Dendritic cell treated with granulocyte-macrophage colony-stimulating factor and Interleukin-4, amounts not matched to agents 40 ng/mL and 50 ng/mL, for 4 days (primary cell): ENCODE measurements at regions not wholly inside any gene's neighbourhood (a gene's known extent, or its start where the extent isn't known, plus 50 kb on each side); places are given as distances from the start of the nearest gene placed in this dataset.

Experiments used
- H3K27ac Mint-ChIP-seq: one replicate; pipeline ENCODE4 v1.8.0; 2022; ENCODE audit warnings: mild to moderate bottlenecking, mixed read lengths
- H3K27me3 Mint-ChIP-seq: one replicate; pipeline ENCODE4 v1.8.0; 2022; ENCODE audit warnings: mild to moderate bottlenecking, mixed read lengths
- H3K36me3 Mint-ChIP-seq: one replicate; pipeline ENCODE4 v1.8.0; 2022; ENCODE audit warnings: low read depth, mixed read lengths
- H3K4me1 Mint-ChIP-seq: one replicate; pipeline ENCODE4 v1.8.0; 2022; ENCODE audit warnings: low read depth, mixed read lengths
- H3K4me3 Mint-ChIP-seq: one replicate; pipeline ENCODE4 v1.8.0; 2022; ENCODE audit warnings: mild to moderate bottlenecking, moderate library complexity, mixed read lengths
- H3K9me3 Mint-ChIP-seq: one replicate; pipeline ENCODE4 v1.8.0; 2022; ENCODE audit warnings: mixed read lengths
- intact Hi-C: fragments of 100-400 bp; cut with micrococcal nuclease; formaldehyde crosslinking; loops from one replicate; pipeline ENCODE4 v1.15.0; 2022

GRCh38 chr3:152104847-152105415, 163.8 kb upstream of the MBNL1 start:
- Mint-ChIP-seq H3K27me3 (no peaks in the 10 kb centered on the region), H3K4me1 (peaks cover 25% of the 10 kb centered on the region), H3K27ac (no peak overlapping the region), H3K36me3 (no peaks in the 10 kb centered on the region), H3K4me3 (no peak overlapping the region), H3K9me3 (no peaks in the 10 kb centered on the region)
- intact Hi-C loops, result no loop called here

DNA sequence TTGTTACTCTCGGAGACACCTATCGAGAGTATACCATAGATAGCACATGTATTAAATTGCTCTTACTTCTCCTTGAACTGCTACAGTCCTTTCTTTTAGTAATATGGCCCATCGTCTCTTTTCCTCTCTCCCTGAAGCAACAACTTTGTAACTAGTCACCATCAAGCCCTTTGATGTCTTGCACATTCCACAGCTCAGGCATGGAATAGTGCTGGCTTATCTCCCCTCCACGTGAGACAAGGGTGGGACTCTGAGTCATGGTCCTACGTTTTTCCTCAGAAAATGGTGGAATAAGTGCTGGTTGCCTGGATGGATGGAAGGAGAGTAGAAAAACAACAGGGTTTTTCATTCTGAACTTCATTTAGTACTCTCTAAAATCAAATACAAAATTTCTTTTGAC, 163.3 kb upstream of the MBNL1 start:
- H3K9me3 Mint-ChIP-seq, result no peaks in the 10 kb centered on the region
- no peak overlapping the region for H3K4me3 Mint-ChIP-seq

DNA sequence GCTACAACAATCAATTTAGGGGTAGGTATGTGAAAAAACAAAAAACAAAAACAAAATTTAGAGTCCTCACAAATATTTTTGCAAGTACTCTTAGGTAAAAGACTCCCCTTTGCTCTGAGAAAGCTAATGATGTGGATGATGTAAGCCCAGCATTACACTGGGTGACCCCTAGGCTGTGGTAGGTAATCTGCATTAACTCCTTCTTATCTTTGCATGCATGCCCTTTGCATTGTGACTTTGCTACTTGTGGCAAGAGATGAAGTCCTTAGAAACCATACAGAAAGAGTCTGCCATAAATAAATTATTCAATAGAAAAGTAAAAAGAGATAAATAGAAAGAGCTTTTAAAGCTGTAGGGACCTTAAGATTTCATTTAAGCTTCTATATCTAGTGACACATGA, 159.7 kb upstream of the MBNL1 start:
- Mint-ChIP-seq H3K4me3 (no peak overlapping the region), H3K27me3 (no peaks in the 10 kb centered on the region), H3K4me1 (peaks cover 11% of the 10 kb centered on the region), H3K27ac (no peak overlapping the region), H3K9me3 (no peaks in the 10 kb centered on the region), H3K36me3 (no peaks in the 10 kb centered on the region)
- intact Hi-C loops, result no loop called here

More for the DNA sequence above, 163.3 kb upstream of the MBNL1 start:
- intact Hi-C loops, result no loop called here
- Mint-ChIP-seq H3K27ac (no peak overlapping the region), H3K27me3 (no peaks in the 10 kb centered on the region), H3K36me3 (no peaks in the 10 kb centered on the region), H3K4me1 (peaks cover 23% of the 10 kb centered on the region)

DNA sequence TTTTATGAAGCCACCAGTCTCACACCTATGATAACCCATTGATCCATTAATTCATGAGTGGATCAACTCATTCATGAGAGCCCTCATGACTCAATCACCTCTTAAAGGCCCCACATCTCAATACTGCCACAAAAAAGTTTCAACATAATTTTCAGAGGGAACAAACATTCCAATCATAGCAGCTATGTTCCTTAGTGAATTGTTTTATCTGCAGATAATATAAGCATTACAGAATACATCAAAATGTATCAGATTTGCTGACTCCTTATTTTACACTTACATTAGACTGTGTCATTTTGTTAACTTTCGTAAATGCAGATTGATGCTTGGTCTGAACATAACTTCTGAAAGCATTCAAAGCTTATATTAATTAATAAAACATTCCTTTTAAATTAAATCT, 155.3 kb upstream of the MBNL1 start:
- H3K4me3 Mint-ChIP-seq, result no peak overlapping the region

DNA sequence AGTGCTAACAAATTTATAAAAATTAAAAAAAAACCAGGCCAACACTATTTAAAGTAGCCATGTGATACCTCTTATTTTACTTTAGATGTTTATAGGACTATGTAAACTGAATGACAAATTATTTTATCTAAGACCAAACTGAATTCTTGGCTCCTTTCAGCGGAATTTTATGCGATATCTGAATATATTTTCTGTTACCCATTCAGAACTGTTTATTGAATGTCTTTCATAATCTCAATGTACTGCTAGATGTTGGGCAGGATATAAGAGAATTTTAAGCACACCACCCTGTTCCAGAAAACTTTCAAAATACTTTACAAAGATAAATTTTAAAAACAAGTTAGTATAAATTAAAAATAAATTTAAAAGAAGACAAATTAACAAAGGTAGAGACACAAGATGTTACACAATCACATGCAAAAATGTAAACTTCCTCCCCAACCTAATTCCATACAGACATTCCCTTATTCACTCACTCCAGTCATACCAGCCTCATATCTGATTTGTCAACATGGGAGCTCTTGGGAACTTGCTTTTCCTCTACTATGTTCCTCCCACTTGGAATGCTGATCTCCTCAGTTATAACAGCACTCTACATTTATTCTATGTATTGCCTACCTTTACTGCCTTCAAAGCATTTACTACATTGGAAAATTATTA, 154.6 kb upstream of the MBNL1 start:
- intact Hi-C loops, result no loop called here

More for the DNA sequence above, 155.3 kb upstream of the MBNL1 start:
- intact Hi-C loops, result no loop called here
- H3K27ac Mint-ChIP-seq, result no peak overlapping the region
- H3K9me3 Mint-ChIP-seq, result peaks cover 8% of the 10 kb centered on the region
- no peaks in the 10 kb centered on the region for H3K4me1 Mint-ChIP-seq
- no peaks in the 10 kb centered on the region for H3K36me3 Mint-ChIP-seq
- H3K27me3 Mint-ChIP-seq, result no peaks in the 10 kb centered on the region

GRCh38 chr3:152120601-152121269, 148.0 kb upstream of the MBNL1 start:
- intact Hi-C loops, result loop anchor here (5.0 kb wide), 1 partner anchor 33 kb away; no protein-coding TSS in a partner anchor
- Mint-ChIP-seq H3K4me1 (peaks cover 10% of the 10 kb centered on the region), H3K27me3 (no peaks in the 10 kb centered on the region), H3K9me3 (peaks cover 8% of the 10 kb centered on the region), H3K27ac (no peak overlapping the region), H3K4me3 (no peak overlapping the region), H3K36me3 (no peaks in the 10 kb centered on the region)

More for the DNA sequence above, 154.6 kb upstream of the MBNL1 start:
- Mint-ChIP-seq H3K27ac (no peak overlapping the region), H3K9me3 (peaks cover 8% of the 10 kb centered on the region), H3K4me1 (no peaks in the 10 kb centered on the region), H3K27me3 (no peaks in the 10 kb centered on the region), H3K4me3 (no peak overlapping the region), H3K36me3 (no peaks in the 10 kb centered on the region)

DNA sequence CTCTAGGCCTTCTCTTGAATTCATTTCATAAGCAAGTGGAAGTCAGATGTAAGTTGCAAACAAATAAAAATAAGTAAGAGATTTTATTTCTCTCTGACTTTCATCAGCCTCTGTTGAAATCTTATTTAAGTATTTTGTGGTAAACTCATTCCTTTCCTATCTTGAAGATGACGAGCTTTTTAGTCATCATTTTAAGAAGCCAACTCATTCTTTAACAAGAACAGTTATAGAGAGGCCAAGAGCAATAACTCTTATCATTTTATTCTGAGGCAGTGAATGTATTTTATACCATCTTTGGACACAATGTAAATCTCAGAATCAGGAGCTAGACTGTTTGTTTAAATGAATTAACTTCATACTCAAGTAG, 147.5 kb upstream of the MBNL1 start:
- Mint-ChIP-seq H3K9me3 (peaks cover 8% of the 10 kb centered on the region), H3K4me1 (peaks cover 10% of the 10 kb centered on the region), H3K27me3 (no peaks in the 10 kb centered on the region), H3K27ac (no peak overlapping the region), H3K36me3 (no peaks in the 10 kb centered on the region), H3K4me3 (no peak overlapping the region)
- intact Hi-C loops, result loop anchor here (5.0 kb wide), 1 partner anchor 34 kb away; no protein-coding TSS in a partner anchor

DNA sequence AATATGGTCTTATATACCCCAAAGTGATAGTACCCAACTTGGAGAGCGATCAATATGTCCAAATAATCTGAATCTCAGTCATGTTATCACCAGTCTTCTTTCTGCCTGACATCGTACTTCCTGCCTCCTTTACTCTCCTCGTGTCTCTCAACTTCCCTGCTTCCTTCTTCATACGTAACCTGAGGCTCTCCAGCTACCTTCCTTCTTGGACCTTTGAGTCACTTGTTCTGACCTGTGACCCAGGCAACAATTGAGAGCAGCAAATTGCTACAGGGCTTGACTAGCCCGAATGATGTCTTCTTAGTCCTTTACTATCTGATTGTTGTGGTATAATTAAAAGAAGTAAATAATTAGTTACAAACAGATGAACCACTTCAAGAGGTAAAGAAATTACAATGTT, 145.9 kb upstream of the MBNL1 start:
- Mint-ChIP-seq H3K27ac (no peak overlapping the region), H3K27me3 (no peaks in the 10 kb centered on the region), H3K4me3 (no peak overlapping the region), H3K9me3 (no peaks in the 10 kb centered on the region), H3K36me3 (no peaks in the 10 kb centered on the region), H3K4me1 (peaks cover 17% of the 10 kb centered on the region)
- intact Hi-C loops, result loop anchor here (5.0 kb wide), 1 partner anchor 36 kb away; no protein-coding TSS in a partner anchor

GRCh38 chr3:152123457-152123856, 145.3 kb upstream of the MBNL1 start:
- H3K27ac Mint-ChIP-seq, result no peak overlapping the region

GRCh38 chr3:152126260-152126659, 142.5 kb upstream of the MBNL1 start:
- no peaks in the 10 kb centered on the region for H3K36me3 Mint-ChIP-seq
- H3K9me3 Mint-ChIP-seq, result no peaks in the 10 kb centered on the region
- no peaks in the 10 kb centered on the region for H3K27me3 Mint-ChIP-seq
- no peak overlapping the region for H3K4me3 Mint-ChIP-seq
- intact Hi-C loops, result no loop called here
- H3K27ac Mint-ChIP-seq, result no peak overlapping the region
- peaks cover 17% of the 10 kb centered on the region for H3K4me1 Mint-ChIP-seq

More at GRCh38 chr3:152123457-152123856, 145.3 kb upstream of the MBNL1 start:
- intact Hi-C loops, result loop anchor here (5.0 kb wide), 1 partner anchor 36 kb away; no protein-coding TSS in a partner anchor
- Mint-ChIP-seq H3K36me3 (no peaks in the 10 kb centered on the region), H3K27me3 (no peaks in the 10 kb centered on the region), H3K4me3 (no peak overlapping the region), H3K4me1 (peaks cover 17% of the 10 kb centered on the region), H3K9me3 (no peaks in the 10 kb centered on the region)

- H3K27me3 Mint-ChIP-seq, result no peaks in the 10 kb centered on the region
- H3K36me3 Mint-ChIP-seq, result no peaks in the 10 kb centered on the region
- no peak overlapping the region for H3K27ac Mint-ChIP-seq
- H3K4me3 Mint-ChIP-seq, result no peak overlapping the region
- no peaks in the 10 kb centered on the region for H3K9me3 Mint-ChIP-seq
- intact Hi-C loops, result no loop called here
- peaks cover 17% of the 10 kb centered on the region for H3K4me1 Mint-ChIP-seq
These were observed 141.7 kb upstream of the MBNL1 start for GRCh38 chr3:152127058-152127457.

DNA sequence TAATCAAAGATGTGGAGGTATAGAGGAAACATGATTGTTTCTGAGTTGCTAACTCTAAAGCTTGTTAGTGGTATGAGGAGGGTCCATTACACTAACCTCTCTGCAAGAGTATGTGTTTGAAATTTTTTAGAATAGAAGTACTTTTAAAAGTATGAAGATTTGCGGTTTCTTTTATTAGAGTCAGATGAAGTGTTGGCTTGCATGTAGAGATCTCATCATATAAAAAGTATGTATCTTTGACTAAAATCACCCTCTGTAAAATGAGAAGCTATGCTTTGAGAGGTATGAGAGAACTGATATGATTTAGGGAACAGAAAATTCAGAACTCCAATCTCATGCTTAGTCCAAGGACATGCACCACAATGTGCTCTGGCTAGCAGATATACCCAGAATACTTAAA, 140.4 kb upstream of the MBNL1 start:
- no peaks in the 10 kb centered on the region for H3K9me3 Mint-ChIP-seq
- intact Hi-C loops, result no loop called here
- H3K4me1 Mint-ChIP-seq, result peaks cover 9% of the 10 kb centered on the region
- no peak overlapping the region for H3K27ac Mint-ChIP-seq
- no peak overlapping the region for H3K4me3 Mint-ChIP-seq
- H3K36me3 Mint-ChIP-seq, result no peaks in the 10 kb centered on the region
- H3K27me3 Mint-ChIP-seq, result no peaks in the 10 kb centered on the region

DNA sequence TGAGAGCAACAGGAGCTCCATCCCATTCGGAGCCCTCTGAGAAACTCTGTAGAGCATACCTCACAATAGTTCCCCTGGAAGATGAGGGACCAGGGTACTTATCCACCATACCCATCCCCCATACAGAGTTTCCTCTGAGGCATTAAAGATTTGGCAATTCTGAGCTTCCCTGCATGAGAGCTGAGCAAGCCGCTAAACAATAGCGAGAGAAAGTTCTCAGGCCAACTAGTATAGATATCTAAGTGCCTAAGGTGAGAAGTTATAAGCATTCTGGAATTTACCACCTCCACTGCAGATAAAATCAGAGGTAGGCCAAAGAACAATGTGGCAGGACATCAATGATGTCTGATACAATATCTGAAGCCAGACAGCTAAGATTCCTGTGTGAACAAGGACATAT, 129.1 kb upstream of the MBNL1 start:
- Mint-ChIP-seq H3K27me3 (no peaks in the 10 kb centered on the region), H3K36me3 (no peaks in the 10 kb centered on the region), H3K4me1 (no peaks in the 10 kb centered on the region), H3K4me3 (no peak overlapping the region), H3K9me3 (peaks cover 9% of the 10 kb centered on the region), H3K27ac (no peak overlapping the region)
- intact Hi-C loops, result no loop called here

GRCh38 chr3:152146461-152146860, 122.3 kb upstream of the MBNL1 start:
- H3K4me1 Mint-ChIP-seq, result no peaks in the 10 kb centered on the region
- no peak overlapping the region for H3K27ac Mint-ChIP-seq
- no peaks in the 10 kb centered on the region for H3K36me3 Mint-ChIP-seq
- intact Hi-C loops, result no loop called here
- H3K9me3 Mint-ChIP-seq, result no peaks in the 10 kb centered on the region
- H3K27me3 Mint-ChIP-seq, result no peaks in the 10 kb centered on the region
- no peak overlapping the region for H3K4me3 Mint-ChIP-seq
